H1 (cell line): ENCODE measurements at regions not wholly inside any gene's neighbourhood (a gene's known extent, or its start where the extent isn't known, plus 50 kb on each side); places are given as distances from the start of the nearest gene placed in this dataset.

Experiments
- CTCF ChIA-PET: fragments of 300-600 bp; sonication (Branson Sonifier 250); formaldehyde crosslinking; loops from one replicate; lab custom pipeline; 2021; ENCODE audit not compliant: partially characterized antibody; lab: Charles Lee
- POLR2A ChIA-PET: fragments of 300-600 bp; sonication (Branson Sonifier 250); formaldehyde crosslinking; loops from one replicate; lab custom pipeline; 2021; ENCODE audit warnings: inconsistent platforms; ENCODE audit not compliant: partially characterized antibody; lab: Charles Lee
- DNase-seq, 2 experiments: peaks; one replicate each; pipeline versions ENCODE4 v3.0.0 to v3.0.0-alpha.2; 2010 to 2022; ENCODE audit warnings: low spot score in 2 of 2, low read depth in 1 of 2, mixed read lengths in 1 of 2
- FAIRE-seq: peaks from 2 replicates; lab custom pipeline; 2011; peaks lifted over from hg19 to GRCh38; lab: Jason Lieb, UNC
- H2AFZ ChIP-seq: 2 replicates; pipeline ENCODE4 v1.8.1; 2012; ENCODE audit warnings: low read length, inconsistent platforms
- H2AK5ac ChIP-seq: 2 replicates; pipeline ENCODE4 v1.6.1; 2013; ENCODE audit warnings: low read depth, low read length
- H2BK120ac ChIP-seq: replicated peaks from 2 replicates; pipeline ENCODE3; 2013; ENCODE audit warnings: low read depth, low read length, inconsistent platforms
- H2BK12ac ChIP-seq: 2 replicates; pipeline ENCODE4 v1.6.1; 2013; ENCODE audit warnings: low read depth, low read length
- H2BK15ac ChIP-seq: 2 replicates; pipeline ENCODE4 v1.6.1; 2013; ENCODE audit warnings: low read length
- H2BK20ac ChIP-seq: 2 replicates; pipeline ENCODE4 v1.6.1; 2013; ENCODE audit warnings: low read length
- H2BK5ac ChIP-seq: 2 replicates; pipeline ENCODE4 v1.6.1; 2013; ENCODE audit warnings: low read depth, low read length
- H3K14ac ChIP-seq: 2 replicates; pipeline ENCODE4 v1.6.1; 2013; ENCODE audit warnings: inconsistent platforms; ENCODE audit not compliant: insufficient read length
- H3K18ac ChIP-seq: 2 replicates; pipeline ENCODE4 v1.6.1; 2013; ENCODE audit warnings: low read length; ENCODE audit errors: extremely low read depth
- H3K23ac ChIP-seq: 2 replicates; pipeline ENCODE4 v1.6.1; 2013; ENCODE audit warnings: inconsistent platforms; ENCODE audit not compliant: insufficient read length
- H3K23me2 ChIP-seq: 2 replicates; pipeline ENCODE4 v1.6.1; 2013; ENCODE audit warnings: low read depth, low read length
- H3K27ac ChIP-seq: 2 replicates; pipeline ENCODE4 v1.6.1; 2011; ENCODE audit warnings: low read depth, low read length, inconsistent platforms
- H3K27me3 ChIP-seq, 4 experiments: replicated peaks in 1 of 4; 1 replicate in 1 of 4; 2 replicates in 3 of 4; pipeline versions ENCODE4 v1.6.1 to v1.8.1; 2011 to 2013; ENCODE audit warnings: low read length in 3 of 4, mild to moderate bottlenecking in 3 of 4, inconsistent platforms in 2 of 4, mixed read lengths in 2 of 4, moderate library complexity in 1 of 4; ENCODE audit not compliant: control insufficient read depth in 3 of 4, insufficient read depth in 3 of 4; ENCODE audit errors: extremely low read depth in 1 of 4
- H3K36me3 ChIP-seq, 4 experiments: 2 replicates each; pipeline versions ENCODE4 v1.6.1 to v1.8.1; 2011 to 2013; ENCODE audit warnings: mild to moderate bottlenecking in 4 of 4, low read length in 3 of 4, moderate library complexity in 2 of 4, control low read depth in 1 of 4, inconsistent platforms in 1 of 4; ENCODE audit not compliant: insufficient read depth in 4 of 4, control insufficient read depth in 2 of 4
- H3K4ac ChIP-seq: replicated peaks from 2 replicates; pipeline ENCODE3; 2013; ENCODE audit warnings: low read length, low read depth, mixed read lengths, inconsistent platforms; ENCODE audit not compliant: insufficient read length
- H3K4me1 ChIP-seq, 4 experiments: replicated peaks in 1 of 4; 1 replicate in 1 of 4; 2 replicates in 3 of 4; pipeline versions ENCODE4 v1.6.1 to v1.8.1; 2011 to 2013; ENCODE audit warnings: low read length in 3 of 4, inconsistent platforms in 2 of 4, mixed read lengths in 1 of 4; ENCODE audit not compliant: insufficient read depth in 4 of 4, control insufficient read depth in 3 of 4
- H3K4me2 ChIP-seq, 2 experiments: 2 replicates each; pipeline versions ENCODE4 v1.6.1 to v1.8.1; 2011 to 2013; ENCODE audit warnings: low read depth in 2 of 2, low read length in 2 of 2, control low read depth in 1 of 2, inconsistent platforms in 1 of 2, mild to moderate bottlenecking in 1 of 2; ENCODE audit not compliant: insufficient read depth in 1 of 2
- H3K4me3 ChIP-seq, 4 experiments: fragments of 200-600, 300-600 bp in 1 of 4; sonication (generic), shearing (Covaris generic), sonication (Bioruptor Twin) in 1 of 4; 2 replicates each; pipeline versions ENCODE4 v1.5.1 to v1.8.1; 2011 to 2016; ENCODE audit warnings: low read length in 4 of 4, low read depth in 3 of 4, control low read depth in 2 of 4, inconsistent platforms in 2 of 4, mild to moderate bottlenecking in 2 of 4, mixed read lengths in 1 of 4, moderate library complexity in 1 of 4; ENCODE audit not compliant: insufficient read depth in 2 of 4; ENCODE audit errors: extremely low read depth in 1 of 4
- H3K56ac ChIP-seq: replicated peaks from 2 replicates; pipeline ENCODE3; 2013; ENCODE audit warnings: low read depth, mild to moderate bottlenecking, mixed read lengths, low read length, inconsistent platforms; ENCODE audit not compliant: insufficient read length
- H3K79me1 ChIP-seq: 2 replicates; pipeline ENCODE4 v1.6.1; 2013; ENCODE audit warnings: low read depth, low read length, control low read depth
- H3K79me2 ChIP-seq, 2 experiments: 2 replicates each; pipeline versions ENCODE4 v1.6.1 to v1.8.1; 2012 to 2013; ENCODE audit warnings: low read length in 2 of 2, mild to moderate bottlenecking in 2 of 2, inconsistent platforms in 1 of 2; ENCODE audit not compliant: insufficient read depth in 2 of 2, control insufficient read depth in 1 of 2
- H3K9ac ChIP-seq, 4 experiments: replicated peaks in 1 of 4; 1 replicate in 1 of 4; 2 replicates in 3 of 4; pipeline versions ENCODE4 v1.6.1 to v1.8.1; 2011 to 2013; ENCODE audit warnings: low read depth in 3 of 4, low read length in 3 of 4, control low read depth in 2 of 4, mild to moderate bottlenecking in 2 of 4, moderate library complexity in 2 of 4, inconsistent platforms in 1 of 4; ENCODE audit errors: extremely low read depth in 1 of 4
- H3K9me3 ChIP-seq, 2 experiments: 2 replicates each; pipeline versions ENCODE4 v1.6.1 to v1.8.1; 2012 to 2013; ENCODE audit warnings: mild to moderate bottlenecking in 2 of 2, moderate library complexity in 2 of 2, control low read depth in 1 of 2, inconsistent platforms in 1 of 2, low read depth in 1 of 2, low read length in 1 of 2, mixed read lengths in 1 of 2; ENCODE audit not compliant: insufficient read depth in 2 of 2
- H4K20me1 ChIP-seq, 2 experiments: replicated peaks in 1 of 2; 2 replicates each; pipeline versions ENCODE3 to v1.8.1; 2011 to 2013; ENCODE audit warnings: inconsistent platforms in 2 of 2, low read length in 2 of 2, mild to moderate bottlenecking in 1 of 2; ENCODE audit not compliant: insufficient read depth in 2 of 2, control insufficient read depth in 1 of 2
- H4K5ac ChIP-seq: 2 replicates; pipeline ENCODE4 v1.6.1; 2013; ENCODE audit warnings: low read length, low read depth, mixed read lengths, inconsistent platforms; ENCODE audit not compliant: insufficient read length
- H4K8ac ChIP-seq: 2 replicates; pipeline ENCODE4 v1.8.0; 2013; ENCODE audit warnings: mild to moderate bottlenecking, moderate library complexity, low read length, inconsistent platforms; ENCODE audit not compliant: insufficient read depth; ENCODE audit errors: extremely low read depth
- H4K91ac ChIP-seq: replicated peaks from 2 replicates; pipeline ENCODE3; 2013; ENCODE audit warnings: low read length, mixed read lengths, inconsistent platforms; ENCODE audit not compliant: insufficient read length
- CHD7 ChIP-seq: fragments of 300-600 bp; sonication (generic); IDR thresholded peaks from 2 replicates; pipeline ENCODE4 v1.7.1; 2012; ENCODE audit warnings: low read length, moderate library complexity, mild to moderate bottlenecking, inconsistent platforms; ENCODE audit not compliant: insufficient replicate concordance
- WGBS, 2 experiments: shearing (Covaris generic) in 1 of 2; methylation state at CpG; one replicate each; pipeline versions ENCODE4 v1.1.6 to v1.1.7; 2013 to 2015; ENCODE audit warnings: low lambda C conversion rate in 2 of 2, mixed read lengths in 2 of 2, inconsistent platforms in 1 of 2, low coverage in 1 of 2, missing lambda C conversion rate in 1 of 2; ENCODE audit not compliant: insufficient replicate concordance in 2 of 2, insufficient coverage in 1 of 2, insufficient read length in 1 of 2; ENCODE audit errors: extremely low coverage in 1 of 2, missing lambda C conversion rate in 1 of 2; 5-methylcytosine and 5-hydroxymethylcytosine counted together

DNA sequence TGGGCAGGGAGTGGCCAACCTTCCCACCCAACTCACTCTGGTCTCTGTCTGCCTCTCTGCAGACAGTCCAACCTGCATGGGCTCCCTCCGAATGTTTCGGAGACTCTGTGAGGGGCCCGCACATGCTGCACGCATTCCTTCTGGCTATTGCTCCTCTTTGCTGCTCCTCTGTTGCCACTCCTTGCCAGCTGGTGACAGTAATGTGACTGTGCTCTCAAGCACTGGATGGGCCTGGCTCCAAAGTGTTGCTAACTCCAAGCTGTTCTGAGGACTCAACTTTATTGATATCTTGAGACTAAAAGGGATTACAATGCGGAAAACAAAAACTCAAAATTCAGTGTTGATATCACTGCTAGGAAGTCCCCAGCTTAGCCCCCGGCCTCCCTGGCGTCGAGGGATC is 105.4 kb upstream of the KIF5B start:
- FAIRE-seq, result no peak
- Histone ChIP-seq H2AFZ (no peak overlapping the region), H3K18ac (no peak overlapping the region), H2BK15ac (no peak overlapping the region), H3K23ac (no peak overlapping the region), H3K23me2 (no peaks in the 10 kb centered on the region), H3K79me1 (no peaks in the 10 kb centered on the region), H4K5ac (no peak overlapping the region), H3K4me3 (no peak overlapping the region), H2BK12ac (no peak overlapping the region), H2BK120ac (no peak overlapping the region), H4K8ac (no peak overlapping the region), H4K91ac (no peak overlapping the region), H3K36me3 (no peaks in the 10 kb centered on the region), H3K27ac (no peak overlapping the region), H3K14ac (no peak overlapping the region), H3K27me3 (no peaks in the 10 kb centered on the region), H3K79me2 (no peaks in the 10 kb centered on the region), H2AK5ac (no peak overlapping the region), H3K9ac (no peak overlapping the region), H3K4me2 (no peak overlapping the region), H3K4me1 (no peaks in the 10 kb centered on the region), H3K4ac (no peak overlapping the region), H3K9me3 (no peaks in the 10 kb centered on the region), H2BK5ac (no peak overlapping the region; the same call in 1 of the 2 replicates), H4K20me1 (no peaks in the 10 kb centered on the region), H2BK20ac (no peak overlapping the region), H3K56ac (no peak overlapping the region)
- CTCF ChIA-PET, result no interaction called here
- POLR2A ChIA-PET, result no interaction called here
- DNase-seq, result no peak
- WGBS, 2 experiments, result 96% methylated on average over 8 of the region's 8 CpGs; no CpG with 5 or more reads in 1 of the 2 experiments
- no peak for TF ChIP-seq CHD7
